ENCODE measurements at regions not wholly inside any gene's neighbourhood (a gene's known extent, or its start where the extent isn't known, plus 50 kb on each side); places are given as distances from the start of the nearest gene placed in this dataset.
"Not testable (repeated sequence)": the region's sequence is repeated elsewhere in the genome, so short reads cannot be mapped to it uniquely, and the experiment has no call there.

DNA sequence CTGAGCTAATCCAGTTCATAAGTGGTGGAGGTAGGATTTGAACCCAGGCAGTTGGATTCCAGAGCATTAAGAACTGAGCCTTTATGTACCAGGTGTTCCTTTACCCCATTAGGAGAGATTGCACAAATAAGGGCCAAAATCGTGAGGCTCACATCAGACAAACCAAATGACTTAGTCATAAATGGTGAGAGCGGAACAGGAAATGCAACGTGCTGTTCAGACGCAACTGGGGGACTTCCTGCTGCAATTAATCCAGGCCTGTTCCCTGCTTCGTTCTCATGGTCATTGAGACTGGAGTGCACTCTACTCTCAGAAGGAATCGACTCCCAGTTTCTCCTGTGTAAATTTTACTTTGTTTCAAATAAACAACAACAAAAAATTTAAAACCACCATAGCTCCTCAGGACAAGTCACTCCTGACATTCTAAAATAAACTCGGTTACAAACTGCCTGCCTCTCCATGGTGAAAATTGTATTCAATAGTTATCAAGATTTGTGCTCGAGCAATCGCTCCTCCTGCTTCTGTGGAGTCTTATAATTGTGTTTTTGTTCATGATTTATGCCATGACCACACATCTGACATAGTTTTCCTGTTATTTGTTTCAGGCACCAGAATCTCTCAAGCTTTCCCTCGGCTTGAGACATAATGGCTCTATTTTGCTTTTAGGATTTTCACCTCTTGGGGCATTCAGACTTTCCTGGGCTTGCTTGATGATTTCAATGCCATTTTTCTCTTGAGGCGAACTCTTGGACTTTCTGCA lies 115.3 kb upstream of the BMPER start:
- no peak for DNase-seq

DNA sequence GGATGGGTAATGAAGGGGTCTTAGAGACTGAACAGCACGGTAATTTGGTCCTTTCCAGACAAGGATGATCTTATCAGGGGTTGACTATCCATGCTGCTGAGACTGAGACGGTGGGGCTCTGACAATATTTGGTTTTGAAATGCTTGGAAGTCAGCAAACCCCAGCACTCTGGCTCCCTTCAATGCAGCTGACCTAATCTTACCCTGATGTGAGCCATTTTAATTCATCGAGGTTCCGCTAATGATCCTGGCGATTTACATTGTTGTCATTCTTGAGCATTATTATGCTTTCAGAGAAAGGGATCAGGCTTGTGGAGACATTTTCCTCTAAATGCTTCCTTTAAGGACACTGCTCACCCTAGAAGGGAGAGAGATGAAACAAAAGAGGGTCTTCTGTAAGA lies 114.6 kb upstream of the BMPER start:
- DNase-seq: no peak

DNA sequence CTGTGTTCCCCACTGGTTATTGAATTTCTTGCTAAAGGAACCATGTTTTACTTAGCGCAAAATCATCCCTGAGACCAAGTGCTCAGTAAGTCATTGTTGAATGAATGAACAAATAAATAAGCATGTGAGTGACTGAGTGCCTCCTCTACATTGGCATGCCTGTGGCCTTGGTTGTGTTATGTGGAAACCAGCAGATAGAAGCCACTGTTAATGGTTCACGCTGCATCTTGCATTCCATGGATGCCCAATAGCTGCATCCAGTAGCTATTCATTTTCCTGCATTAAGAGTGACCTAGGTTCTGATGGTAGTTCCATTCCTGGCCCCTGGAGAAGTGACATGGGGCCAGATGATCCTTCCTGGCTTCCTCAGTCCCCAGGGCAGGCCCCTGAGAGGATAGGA lies 113.3 kb upstream of the BMPER start:
- DNase-seq: no peak

DNA sequence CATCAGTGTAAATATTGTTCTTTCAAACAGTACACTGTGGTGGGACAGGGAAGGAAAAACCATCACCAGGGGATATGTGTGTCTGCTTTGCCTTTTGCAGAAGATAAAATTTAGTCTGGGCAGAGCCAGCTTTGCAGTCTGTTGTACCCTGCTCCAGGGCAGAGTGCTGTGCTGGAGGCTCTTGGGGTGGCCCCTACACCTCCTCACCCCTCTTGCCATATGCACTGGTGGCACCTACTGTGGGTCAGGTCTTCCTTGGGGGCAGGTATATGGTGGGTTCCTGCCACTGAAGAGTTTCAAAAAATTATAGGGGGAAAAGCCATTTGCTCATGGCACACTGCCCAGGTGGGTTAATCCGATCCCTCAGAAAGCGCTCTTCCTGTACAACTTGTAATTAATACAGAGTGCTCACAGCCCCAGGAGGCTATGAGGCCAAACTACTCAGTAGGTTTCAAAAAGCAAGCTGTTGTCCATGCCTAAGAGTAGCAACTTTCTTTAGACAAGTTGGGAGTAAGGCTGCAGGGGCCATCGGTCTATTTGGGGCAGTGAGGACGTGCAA lies 112.7 kb upstream of the BMPER start:
- DNase-seq: no peak

DNA sequence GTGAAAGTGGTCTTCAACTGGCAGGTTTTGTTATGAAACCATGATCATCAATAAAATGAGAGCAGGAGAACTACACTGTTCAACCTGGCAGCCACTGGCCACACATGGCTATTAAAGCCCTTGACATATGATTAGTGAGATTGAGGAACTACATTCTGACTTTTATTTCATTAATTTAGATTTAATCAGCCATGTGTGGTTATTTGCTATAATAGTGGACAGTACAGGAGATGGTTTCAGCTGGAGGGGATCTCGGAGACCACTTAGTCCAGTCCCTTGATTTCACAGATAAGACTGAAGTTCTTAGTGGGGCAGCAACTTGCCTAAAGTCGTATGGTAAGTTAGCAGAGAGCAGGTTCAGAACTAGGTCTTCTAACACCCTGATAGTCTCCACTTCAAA lies 111.7 kb upstream of the BMPER start:
- DNase-seq: no peak

DNA sequence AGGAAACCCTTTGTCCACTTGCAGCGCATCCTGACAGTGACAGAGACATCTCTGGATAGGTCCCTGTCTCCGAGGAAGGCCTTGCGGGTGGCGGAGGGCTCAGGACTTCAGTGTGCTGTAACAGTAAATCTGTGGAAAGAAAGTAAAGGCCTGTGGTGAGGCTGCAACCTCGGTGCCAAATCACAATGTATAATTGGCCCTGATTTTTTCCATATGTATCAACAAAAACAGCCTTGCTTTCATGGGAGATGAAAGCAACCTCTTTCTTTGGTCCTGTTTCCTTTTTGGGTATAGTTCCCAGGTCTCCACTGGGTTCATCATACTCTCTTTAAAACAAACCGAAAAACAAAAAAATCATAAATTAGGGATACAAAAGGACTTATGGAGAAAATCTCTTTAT lies 110.9 kb upstream of the BMPER start:
- no peak for DNase-seq

DNA sequence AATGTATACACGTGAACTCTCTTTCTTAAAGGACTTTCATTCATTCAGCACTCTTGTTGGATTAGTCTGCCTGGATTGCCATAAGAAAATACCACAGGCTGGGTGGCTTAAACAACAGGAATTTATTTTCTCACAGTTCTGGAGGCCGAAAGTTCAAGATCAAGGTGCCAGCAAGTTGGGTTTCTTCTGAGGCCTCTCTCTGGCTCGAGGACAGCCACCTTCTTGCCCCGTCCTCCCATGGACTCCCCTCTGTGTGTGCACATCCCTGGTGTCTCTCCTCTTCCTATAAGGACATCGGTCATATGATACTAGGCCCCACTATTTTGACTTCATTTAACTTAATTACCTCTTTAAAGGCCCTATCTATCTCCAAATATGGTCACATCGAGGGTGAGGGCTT lies 110.4 kb upstream of the BMPER start:
- no peak for DNase-seq

DNA sequence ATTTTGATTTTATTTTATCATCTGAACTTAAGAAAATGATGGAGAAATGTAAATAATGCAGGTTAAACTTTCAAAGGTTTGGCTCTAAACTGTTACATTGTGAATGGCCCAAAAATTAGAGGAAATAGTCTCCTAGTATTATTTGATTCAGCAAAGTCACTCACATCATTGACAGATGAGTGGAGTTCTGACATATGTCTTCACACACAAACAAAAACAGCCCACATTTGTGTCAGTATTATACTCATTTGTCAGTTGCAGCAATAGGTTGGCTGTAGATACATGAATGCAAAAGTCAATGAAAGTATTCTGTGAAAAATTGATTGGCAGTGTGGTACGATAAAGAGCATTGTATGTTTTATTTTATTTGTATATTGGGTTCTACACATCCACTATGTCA lies 108.8 kb upstream of the BMPER start:
- no peak for DNase-seq

DNA sequence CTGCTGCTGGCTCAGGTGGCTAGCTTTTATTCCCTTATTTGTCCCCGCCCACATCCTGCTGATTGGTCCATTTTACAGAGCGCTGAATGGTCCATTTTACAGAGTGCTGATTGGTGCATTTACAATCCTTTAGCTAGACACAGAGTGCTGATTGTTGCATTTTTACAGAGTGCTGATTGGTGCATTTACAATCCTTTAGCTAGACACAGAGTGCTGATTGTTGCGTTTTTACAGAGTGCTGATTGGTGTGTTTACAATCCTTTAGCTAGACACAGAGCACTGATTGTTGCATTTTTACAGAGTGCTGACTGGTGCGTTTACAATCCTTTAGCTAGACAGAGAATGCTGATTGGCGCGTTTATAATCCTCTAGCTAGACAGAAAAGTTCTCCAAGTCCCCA lies 107.8 kb upstream of the BMPER start:
- not testable (repeated sequence) for DNase-seq

DNA sequence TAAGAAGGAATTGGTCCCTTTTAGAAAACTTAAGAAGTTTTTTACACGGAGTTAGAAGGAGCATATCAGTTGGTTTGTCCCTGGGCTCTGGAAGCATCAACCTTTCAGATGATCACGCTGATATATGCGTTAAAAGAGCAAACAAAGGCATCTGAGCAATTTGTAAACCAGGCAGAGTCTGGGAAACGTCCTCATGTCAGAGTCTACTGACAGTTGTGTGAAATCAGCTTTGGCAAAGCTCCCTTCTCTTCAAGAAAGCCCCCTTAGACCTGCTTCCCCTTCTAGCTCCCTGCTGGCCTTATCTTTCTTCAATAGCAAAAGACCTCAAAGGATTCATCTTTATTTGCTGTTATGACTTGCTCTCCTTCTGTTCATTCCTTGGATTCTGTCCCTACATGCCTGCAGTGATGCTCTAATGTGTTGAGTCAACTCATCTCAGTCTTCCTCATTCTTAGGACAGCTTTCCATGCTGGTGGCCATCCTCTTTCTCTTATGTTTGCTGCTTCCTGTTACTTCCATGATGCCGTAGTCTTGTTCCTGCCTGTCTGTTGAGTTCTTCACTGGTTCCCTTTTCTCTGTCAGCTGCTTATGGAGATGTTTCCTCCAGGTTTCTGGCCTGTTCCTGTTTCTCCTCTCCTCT lies 106.5 kb upstream of the BMPER start:
- DNase-seq: no peak

DNA sequence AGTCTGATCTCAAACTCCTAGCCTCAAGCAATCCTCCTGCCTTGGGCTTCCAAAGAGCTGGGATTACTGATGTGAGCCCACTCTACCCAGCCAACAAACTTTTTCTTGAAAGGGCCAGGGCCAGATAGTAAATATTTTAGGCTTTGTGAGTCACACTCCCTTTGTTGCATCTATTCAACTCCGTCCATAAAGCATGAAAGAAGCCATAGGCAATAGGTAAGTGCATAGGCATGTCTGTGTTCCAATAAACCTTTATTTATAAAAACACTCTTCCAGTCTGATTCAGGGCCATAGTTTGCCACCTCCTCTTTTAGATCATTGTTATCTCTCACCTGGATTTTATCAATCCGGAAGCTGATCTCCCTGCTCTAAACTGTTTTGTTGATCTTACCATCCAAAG lies 105.6 kb upstream of the BMPER start:
- no peak for DNase-seq

DNA sequence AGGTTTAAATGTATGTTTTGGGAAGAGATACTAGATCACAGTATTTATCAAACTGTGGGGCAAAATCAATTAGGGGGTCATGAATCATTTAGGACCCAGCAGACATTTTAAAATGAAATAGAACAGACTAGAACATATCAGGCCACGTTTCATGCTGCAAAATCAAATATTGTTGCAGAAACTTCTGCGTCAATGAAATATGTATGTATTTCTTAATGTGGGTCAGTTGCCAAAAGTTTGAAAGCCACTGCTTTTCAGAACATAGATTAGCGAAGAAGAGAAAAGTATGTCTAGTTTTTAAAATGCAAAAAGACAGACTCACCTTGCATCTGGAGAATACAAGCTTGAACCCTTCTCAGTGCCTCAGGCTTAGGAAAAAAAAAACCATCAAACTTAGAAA lies 102.7 kb upstream of the BMPER start:
- DNase-seq: no peak

DNA sequence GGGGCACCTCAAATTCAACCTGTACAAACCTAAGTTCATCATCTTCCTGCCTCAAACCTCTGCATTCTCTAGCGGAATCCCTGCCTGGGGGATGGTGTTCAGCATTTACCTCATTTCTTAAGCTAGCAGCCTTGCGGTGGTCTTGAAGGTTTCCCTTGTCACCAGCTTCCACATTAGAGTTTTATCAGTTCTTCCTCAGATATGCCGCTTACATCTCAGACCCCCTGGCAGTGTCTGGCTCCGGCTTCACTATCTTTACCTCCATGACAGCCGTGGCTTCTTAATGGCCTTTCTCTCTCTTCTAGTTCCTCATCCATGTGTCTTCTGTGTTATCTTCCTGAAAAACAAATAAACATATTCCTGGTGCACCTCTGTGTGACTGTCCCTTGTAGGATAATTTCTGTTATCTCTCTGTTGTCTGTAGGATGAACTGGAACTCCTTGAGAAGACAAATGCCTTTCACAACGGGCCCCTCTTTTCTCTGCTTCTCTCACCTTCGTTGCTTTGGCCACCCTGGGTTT lies 101.1 kb upstream of the BMPER start:
- DNase-seq: no peak

DNA sequence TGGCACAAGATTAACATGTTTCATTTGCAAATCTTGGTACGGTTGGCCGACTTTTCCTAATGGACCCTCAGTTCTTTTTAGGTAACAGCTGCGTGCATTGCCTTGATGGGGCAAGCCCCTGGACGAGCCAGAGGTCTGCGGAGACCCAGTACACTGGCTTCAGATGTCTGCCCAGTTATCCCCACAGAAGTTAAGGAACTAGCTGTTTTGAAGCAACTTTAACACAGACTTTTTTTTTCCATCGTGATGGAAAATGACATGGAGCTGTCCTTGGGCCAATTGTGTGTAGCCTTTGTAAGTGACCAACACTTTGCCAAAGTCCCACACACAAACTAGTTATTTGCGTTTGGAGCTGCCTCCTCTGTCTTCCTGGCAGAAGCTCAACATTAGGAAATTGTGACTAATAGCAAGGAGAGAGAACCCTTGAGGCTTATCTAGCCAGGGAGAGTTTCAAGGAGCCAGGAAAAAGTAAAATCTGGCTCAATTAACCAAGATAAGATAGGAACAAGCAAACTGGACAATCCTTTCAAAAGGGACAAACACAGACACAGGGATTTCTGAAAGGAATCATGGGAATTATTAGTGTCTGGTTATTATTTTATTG lies 99.6 kb upstream of the BMPER start:
- DNase-seq: no peak

DNA sequence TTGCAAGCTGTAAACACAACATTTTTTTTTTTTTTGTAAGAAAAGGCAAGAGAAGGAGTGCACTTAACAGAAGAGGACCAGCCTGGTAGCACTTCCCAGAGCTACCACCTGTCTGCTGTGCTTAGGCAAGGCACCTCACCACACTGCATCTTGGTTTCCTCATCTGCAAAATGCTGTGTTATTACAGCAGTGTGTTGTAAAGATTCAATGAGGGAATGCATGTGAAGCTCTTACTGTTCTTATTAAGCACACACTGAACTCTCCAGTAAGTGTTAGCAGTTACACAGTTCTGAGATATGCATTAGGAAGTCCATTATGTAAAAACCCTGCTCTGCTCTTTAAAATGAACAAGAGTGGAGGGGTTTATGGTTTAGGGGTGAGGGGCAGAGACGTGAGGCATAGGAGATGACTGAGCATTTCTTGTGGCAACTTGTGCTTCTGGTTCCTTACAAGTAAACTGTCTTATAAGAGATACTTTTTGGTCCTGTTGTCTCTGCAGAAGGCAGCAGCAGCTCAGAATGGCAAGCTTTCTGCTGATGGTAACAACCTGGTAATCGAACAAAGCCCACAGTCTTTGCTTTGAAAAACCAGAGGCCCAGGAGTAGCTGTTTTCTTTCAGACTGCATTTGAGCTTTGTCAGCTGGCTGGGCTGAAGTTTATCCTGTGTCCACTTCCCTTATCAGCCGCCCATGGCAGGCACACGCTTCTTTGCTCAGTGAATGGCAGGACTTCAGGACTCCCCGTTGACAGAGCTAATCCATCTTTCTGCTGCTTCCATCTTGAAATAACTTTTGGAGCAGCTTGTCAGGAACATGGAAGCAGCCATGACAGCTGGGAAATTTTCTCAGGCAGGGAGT lies 98.8 kb upstream of the BMPER start:
- DNase-seq: no peak

DNA sequence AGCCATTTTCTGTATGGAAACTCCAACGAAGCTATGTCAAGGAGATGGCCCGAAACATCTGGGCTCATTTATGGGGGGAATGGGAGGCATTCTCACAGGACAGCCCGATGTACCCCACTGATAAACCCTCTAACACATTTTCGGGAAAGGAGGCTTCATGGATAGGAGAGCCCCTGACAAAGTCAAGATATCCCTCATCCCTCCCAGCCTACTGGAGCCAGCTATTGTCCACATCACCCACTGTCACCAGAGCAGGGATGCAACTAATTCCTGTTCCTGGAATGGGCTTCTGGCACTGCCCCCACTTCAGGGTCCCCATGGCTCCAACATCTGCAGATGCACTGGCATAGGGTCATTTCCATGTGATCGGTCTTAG lies 98.2 kb upstream of the BMPER start:
- DNase-seq: no peak

DNA sequence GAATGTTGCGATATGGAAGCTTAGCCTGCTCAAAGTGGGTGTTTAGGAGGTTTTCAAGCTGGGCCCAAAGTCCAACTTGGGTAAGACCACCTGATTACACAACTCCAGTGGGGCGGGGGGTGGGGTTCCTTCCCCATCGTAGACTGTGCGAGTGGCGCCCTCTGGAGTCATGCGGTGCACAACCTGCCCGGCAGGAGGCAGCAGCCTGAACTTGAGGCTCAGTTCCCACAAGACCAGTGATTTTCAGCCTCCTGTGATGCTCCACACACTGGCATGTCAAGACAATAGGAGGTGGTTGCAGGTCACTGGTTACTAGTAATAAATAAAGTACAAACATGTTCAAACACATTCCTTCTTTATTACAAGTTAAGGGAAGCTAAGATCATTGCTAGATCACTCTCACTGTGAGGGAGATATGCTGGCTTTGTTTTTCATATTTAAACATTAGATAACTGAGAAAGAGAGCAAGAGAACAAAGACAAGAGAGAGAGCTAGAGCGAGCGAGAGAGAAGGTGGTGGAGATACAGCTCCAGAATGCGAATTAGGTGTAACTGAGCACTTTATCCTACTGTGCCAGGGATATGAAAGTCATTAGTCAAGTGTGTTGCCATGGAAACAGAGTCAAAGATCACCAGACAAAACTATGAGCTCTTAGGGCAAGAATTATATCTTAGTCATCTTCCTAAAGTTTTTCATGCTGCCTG lies 97.4 kb upstream of the BMPER start:
- peak; percentile 71 to 83 for DNase-seq

DNA sequence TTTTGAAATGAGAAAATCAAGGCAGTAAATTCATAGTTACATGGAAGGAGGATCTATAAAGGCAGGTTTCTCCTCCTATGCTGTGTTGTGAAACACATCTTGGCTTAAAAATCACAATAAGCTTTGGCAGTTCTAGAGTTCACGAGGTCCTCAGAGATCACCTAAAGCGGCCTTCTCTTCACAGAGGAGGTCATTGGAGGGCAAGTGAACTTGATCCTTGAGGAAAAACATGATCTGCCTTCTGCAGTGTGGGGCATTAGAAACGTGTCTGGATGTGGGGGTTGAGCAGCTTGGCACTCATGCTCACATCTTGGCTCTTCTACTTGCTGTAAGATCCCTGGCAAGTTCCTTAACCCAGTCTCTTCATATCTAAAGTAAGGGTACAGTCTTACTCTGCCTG lies 96.1 kb upstream of the BMPER start:
- no peak for DNase-seq

DNA sequence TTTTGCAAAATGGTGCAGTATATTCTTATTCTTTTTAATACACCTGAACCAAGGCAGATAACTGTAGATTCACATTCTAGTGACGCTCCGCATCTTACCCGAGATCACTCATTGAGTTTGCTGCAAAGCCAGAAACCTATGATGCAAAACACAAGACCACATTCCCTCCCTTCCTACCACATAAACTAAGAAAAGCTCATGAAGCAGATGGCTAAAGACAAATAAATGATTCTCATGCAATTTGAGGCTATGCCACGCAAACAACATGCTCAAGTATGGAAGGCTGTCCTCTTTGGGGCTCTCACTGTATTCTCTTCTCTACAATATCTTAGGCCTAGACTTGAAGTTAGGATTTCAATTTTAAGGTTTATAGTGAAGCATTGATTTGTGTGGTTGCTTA lies 95.0 kb upstream of the BMPER start:
- no peak for DNase-seq

DNA sequence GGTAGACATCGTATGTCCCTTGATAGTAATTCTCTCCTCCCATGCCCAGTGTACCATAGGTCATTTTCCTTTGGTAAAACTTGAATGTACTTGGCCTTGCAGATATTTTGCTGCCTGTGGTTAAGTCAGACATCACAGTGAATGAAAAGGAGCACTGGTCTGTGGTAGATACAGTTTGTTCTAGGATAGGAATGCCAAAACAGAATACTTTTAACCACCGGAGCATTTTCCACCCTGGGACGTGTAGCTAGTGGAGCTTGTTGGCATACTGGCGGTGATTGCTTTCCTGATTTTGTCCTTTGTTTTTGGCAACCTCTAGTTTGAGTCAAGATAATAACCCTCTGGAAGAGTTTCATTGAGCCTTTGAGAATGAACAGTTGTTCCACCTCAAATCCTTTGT lies 92.0 kb upstream of the BMPER start:
- DNase-seq: no peak

DNA sequence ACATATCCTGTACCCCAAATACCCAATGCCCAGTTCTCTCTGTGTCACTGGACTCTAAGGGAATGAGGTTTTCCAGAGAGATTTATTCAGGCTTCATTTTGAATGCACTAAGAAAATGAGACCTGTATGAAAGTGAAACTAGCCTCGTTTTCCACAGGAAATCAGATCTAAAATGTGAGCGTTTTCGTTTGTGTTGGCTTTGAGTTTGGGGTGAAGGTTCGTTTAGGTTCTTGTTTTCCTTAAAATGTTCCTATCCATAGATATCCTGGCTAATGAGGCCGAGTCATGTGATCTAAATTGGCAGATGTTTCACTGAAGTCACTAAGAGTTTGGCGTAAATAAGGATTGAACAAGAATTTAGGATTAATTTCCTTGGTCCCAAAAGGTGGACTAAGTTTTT lies 90.9 kb upstream of the BMPER start:
- DNase-seq: no peak

DNA sequence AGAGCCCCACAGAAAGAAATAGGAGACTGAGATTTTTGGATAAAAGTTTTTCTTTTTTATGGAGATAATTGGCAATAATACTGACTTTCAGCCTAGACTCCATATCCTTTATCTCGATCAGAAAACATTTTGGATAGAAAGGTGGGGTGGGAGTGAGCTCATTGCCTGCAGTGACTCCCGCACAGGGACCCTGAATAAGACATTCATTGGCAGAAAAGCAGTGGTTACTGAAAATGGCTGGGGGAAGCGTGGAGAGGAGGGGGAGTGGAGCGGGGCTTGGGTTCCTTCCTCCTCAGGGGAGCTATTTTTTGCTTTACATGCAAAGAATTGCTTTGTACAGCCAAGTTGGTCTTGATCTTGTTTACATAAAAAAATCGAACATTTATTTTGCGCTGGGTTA lies 90.4 kb upstream of the BMPER start:
- DNase-seq: no peak

Data from NCI-H526 (cell line).